HepG2 (cell line): ENCODE measurements at regions not wholly inside any gene's neighbourhood (a gene's known extent, or its start where the extent isn't known, plus 50 kb on each side); places are given as distances from the start of the nearest gene placed in this dataset.

ENCODE experiments used
- FOXK2 ChIP-seq: fragments of 450-650 bp; IDR thresholded peaks from 2 replicates; pipeline ENCODE4 v1.6.1; 2016
- HNRNPL ChIP-seq: fragments of 200-400 bp; formaldehyde crosslinking; IDR thresholded peaks from 2 replicates; pipeline ENCODE4 v1.6.1; 2017; ENCODE audit warnings: mild to moderate bottlenecking, low read depth, low read length
- KDM6A ChIP-seq: IDR thresholded peaks from 2 replicates; pipeline ENCODE4 v1.6.1; 2016; ENCODE audit warnings: low read depth
- KLF15 ChIP-seq: sonication (generic); formaldehyde crosslinking; IDR thresholded peaks from 2 replicates; pipeline ENCODE4 v1.8.1; 2023; ENCODE audit warnings: borderline replicate concordance, mild to moderate bottlenecking, inconsistent platforms, missing genetic modification reagents, mixed read lengths
- PHF21A ChIP-seq: sonication (generic); formaldehyde crosslinking; IDR thresholded peaks from 2 replicates; pipeline ENCODE4 v1.5.0; 2020; ENCODE audit warnings: mild to moderate bottlenecking, missing genetic modification reagents
- XRCC5 ChIP-seq: fragments of 200-400 bp; formaldehyde crosslinking; optimal IDR thresholded peaks from 2 replicates; pipeline ENCODE3; 2017; ENCODE audit warnings: mild to moderate bottlenecking, low read length
- ZFP90 ChIP-seq: sonication (generic); formaldehyde crosslinking; IDR thresholded peaks from 2 replicates; pipeline ENCODE4 v1.8.0; 2022; ENCODE audit warnings: missing genetic modification reagents, mild to moderate bottlenecking, inconsistent platforms, borderline replicate concordance
- ZNF33B ChIP-seq: sonication (generic); formaldehyde crosslinking; IDR thresholded peaks from 2 replicates; pipeline ENCODE4 v1.5.1; 2020; ENCODE audit warnings: mild to moderate bottlenecking, missing genetic modification reagents
- ZSCAN31 ChIP-seq: sonication (generic); formaldehyde crosslinking; IDR thresholded peaks from 2 replicates; pipeline ENCODE4 v1.5.0; 2020; ENCODE audit warnings: low read depth, mild to moderate bottlenecking, missing genetic modification reagents
- ZXDC ChIP-seq: sonication (generic); formaldehyde crosslinking; IDR thresholded peaks from 2 replicates; pipeline ENCODE4 v1.5.0; 2020; ENCODE audit warnings: mild to moderate bottlenecking, missing genetic modification reagents
- TF ChIP-seq, protein P1 (sequence below): IDR thresholded peaks from 2 replicates; pipeline ENCODE4 v1.6.1; 2016; ENCODE audit warnings: mild to moderate bottlenecking
- TF ChIP-seq, protein P2 (sequence below): sonication (generic); formaldehyde crosslinking; IDR thresholded peaks from 2 replicates; pipeline ENCODE4 v1.4.0; 2020; ENCODE audit warnings: mild to moderate bottlenecking, missing genetic modification reagents, borderline replicate concordance
- TF ChIP-seq, protein P3 (sequence below): sonication (generic); formaldehyde crosslinking; IDR thresholded peaks from 2 replicates; pipeline ENCODE4 v1.4.0; 2020; ENCODE audit warnings: mild to moderate bottlenecking, low read depth, missing genetic modification reagents
- TF ChIP-seq, protein P4 (sequence below): sonication (generic); formaldehyde crosslinking; IDR thresholded peaks from 2 replicates; pipeline ENCODE4 v1.8.1; 2023; ENCODE audit warnings: mild to moderate bottlenecking, inconsistent platforms, moderate library complexity, missing genetic modification reagents, borderline replicate concordance
- TF ChIP-seq, protein P5 (sequence below): sonication (generic); formaldehyde crosslinking; IDR thresholded peaks from 2 replicates; pipeline ENCODE4 v1.4.0; 2020; ENCODE audit warnings: mild to moderate bottlenecking, missing genetic modification reagents

DNA sequence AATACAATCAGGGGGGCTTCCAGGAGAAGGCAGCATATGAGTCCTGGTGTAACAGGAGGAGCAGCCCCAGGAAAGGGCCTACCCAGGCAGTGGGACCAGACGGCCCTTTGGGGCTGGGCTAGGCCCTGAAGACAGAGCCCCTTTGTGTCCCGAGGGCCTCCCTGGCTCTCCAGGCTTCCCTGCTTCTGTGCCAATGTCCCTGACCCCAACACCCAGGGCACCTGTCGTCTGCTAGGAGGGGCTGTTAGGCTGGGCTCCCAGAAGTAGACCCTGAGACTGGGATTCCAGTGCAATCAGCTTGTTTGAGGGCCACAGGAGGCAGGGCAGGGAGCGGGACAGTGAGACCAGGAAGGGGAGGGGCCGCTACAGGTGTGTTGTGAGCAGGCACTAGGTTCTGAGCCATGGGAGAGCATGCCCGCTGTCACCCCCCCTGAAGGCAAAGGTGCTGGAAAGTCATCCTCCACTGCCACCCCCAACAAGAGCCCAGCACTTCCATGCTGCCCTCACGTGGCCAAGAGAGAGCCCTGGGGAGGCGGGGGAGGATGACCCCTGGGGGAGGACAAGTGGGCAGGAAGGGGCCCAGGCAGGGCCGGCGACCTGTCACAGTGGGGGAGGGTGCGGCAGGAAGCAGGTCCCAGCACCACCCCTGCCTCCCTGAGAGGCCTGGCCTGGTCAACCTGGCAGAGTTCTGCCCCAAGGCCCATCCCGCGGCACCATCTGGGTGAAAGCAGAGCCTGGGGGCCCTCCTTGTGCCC lies 64.8 kb downstream of the ADRA2C start (continued):
- TF ChIP-seq, protein P1, sequence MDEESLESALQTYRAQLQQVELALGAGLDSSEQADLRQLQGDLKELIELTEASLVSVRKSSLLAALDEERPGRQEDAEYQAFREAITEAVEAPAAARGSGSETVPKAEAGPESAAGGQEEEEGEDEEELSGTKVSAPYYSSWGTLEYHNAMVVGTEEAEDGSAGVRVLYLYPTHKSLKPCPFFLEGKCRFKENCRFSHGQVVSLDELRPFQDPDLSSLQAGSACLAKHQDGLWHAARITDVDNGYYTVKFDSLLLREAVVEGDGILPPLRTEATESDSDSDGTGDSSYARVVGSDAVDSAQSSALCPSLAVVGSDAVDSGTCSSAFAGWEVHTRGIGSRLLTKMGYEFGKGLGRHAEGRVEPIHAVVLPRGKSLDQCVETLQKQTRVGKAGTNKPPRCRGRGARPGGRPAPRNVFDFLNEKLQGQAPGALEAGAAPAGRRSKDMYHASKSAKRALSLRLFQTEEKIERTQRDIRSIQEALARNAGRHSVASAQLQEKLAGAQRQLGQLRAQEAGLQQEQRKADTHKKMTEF (CRISPR knock-in tag), result peak; percentile 75
- TF ChIP-seq ZXDC (CRISPR knock-in tag) (peak; percentile 76; the same call in 1 of the 2 replicates), PHF21A (CRISPR knock-in tag) (peak; percentile 96), XRCC5 (no peak), KLF15 (CRISPR knock-in tag) (0 out of 2 replicates have a peak, but pooled peaks have one; percentile 34), HNRNPL (peak; percentile 99), ZSCAN31 (peak; percentile 69; the same call in 1 of the 2 replicates), FOXK2 (no peak), ZFP90 (CRISPR knock-in tag) (peak; percentile 93; the same call in 1 of the 2 replicates), KDM6A (CRISPR knock-in tag) (peak; percentile 78), ZNF33B (no peak)
- TF ChIP-seq, protein P2, sequence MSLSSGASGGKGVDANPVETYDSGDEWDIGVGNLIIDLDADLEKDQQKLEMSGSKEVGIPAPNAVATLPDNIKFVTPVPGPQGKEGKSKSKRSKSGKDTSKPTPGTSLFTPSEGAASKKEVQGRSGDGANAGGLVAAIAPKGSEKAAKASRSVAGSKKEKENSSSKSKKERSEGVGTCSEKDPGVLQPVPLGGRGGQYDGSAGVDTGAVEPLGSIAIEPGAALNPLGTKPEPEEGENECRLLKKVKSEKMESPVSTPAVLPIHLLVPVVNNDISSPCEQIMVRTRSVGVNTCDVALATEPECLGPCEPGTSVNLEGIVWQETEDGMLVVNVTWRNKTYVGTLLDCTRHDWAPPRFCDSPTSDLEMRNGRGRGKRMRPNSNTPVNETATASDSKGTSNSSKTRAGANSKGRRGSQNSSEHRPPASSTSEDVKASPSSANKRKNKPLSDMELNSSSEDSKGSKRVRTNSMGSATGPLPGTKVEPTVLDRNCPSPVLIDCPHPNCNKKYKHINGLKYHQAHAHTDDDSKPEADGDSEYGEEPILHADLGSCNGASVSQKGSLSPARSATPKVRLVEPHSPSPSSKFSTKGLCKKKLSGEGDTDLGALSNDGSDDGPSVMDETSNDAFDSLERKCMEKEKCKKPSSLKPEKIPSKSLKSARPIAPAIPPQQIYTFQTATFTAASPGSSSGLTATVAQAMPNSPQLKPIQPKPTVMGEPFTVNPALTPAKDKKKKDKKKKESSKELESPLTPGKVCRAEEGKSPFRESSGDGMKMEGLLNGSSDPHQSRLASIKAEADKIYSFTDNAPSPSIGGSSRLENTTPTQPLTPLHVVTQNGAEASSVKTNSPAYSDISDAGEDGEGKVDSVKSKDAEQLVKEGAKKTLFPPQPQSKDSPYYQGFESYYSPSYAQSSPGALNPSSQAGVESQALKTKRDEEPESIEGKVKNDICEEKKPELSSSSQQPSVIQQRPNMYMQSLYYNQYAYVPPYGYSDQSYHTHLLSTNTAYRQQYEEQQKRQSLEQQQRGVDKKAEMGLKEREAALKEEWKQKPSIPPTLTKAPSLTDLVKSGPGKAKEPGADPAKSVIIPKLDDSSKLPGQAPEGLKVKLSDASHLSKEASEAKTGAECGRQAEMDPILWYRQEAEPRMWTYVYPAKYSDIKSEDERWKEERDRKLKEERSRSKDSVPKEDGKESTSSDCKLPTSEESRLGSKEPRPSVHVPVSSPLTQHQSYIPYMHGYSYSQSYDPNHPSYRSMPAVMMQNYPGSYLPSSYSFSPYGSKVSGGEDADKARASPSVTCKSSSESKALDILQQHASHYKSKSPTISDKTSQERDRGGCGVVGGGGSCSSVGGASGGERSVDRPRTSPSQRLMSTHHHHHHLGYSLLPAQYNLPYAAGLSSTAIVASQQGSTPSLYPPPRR (CRISPR knock-in tag), result peak; percentile 95
- TF ChIP-seq, protein P3, sequence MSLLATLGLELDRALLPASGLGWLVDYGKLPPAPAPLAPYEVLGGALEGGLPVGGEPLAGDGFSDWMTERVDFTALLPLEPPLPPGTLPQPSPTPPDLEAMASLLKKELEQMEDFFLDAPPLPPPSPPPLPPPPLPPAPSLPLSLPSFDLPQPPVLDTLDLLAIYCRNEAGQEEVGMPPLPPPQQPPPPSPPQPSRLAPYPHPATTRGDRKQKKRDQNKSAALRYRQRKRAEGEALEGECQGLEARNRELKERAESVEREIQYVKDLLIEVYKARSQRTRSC (CRISPR knock-in tag), result no peak
- TF ChIP-seq, protein P4, sequence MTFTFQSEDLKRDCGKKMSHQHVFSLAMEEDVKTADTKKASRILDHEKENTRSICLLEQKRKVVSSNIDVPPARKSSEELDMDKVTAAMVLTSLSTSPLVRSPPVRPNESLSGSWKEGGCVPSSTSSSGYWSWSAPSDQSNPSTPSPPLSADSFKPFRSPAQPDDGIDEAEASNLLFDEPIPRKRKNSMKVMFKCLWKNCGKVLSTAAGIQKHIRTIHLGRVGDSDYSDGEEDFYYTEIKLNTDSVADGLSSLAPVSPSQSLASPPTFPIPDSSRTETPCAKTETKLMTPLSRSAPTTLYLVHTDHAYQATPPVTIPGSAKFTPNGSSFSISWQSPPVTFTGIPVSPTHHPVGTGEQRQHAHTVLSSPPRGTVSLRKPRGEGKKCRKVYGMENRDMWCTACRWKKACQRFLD (CRISPR knock-in tag), result no peak
- TF ChIP-seq, protein P5, sequence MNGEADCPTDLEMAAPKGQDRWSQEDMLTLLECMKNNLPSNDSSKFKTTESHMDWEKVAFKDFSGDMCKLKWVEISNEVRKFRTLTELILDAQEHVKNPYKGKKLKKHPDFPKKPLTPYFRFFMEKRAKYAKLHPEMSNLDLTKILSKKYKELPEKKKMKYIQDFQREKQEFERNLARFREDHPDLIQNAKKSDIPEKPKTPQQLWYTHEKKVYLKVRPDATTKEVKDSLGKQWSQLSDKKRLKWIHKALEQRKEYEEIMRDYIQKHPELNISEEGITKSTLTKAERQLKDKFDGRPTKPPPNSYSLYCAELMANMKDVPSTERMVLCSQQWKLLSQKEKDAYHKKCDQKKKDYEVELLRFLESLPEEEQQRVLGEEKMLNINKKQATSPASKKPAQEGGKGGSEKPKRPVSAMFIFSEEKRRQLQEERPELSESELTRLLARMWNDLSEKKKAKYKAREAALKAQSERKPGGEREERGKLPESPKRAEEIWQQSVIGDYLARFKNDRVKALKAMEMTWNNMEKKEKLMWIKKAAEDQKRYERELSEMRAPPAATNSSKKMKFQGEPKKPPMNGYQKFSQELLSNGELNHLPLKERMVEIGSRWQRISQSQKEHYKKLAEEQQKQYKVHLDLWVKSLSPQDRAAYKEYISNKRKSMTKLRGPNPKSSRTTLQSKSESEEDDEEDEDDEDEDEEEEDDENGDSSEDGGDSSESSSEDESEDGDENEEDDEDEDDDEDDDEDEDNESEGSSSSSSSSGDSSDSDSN (CRISPR knock-in tag), result peak; percentile 85
